ENCODE measurements at regions not wholly inside any gene's neighbourhood (a gene's known extent, or its start where the extent isn't known, plus 50 kb on each side); places are given as distances from the start of the nearest gene placed in this dataset.

DNA sequence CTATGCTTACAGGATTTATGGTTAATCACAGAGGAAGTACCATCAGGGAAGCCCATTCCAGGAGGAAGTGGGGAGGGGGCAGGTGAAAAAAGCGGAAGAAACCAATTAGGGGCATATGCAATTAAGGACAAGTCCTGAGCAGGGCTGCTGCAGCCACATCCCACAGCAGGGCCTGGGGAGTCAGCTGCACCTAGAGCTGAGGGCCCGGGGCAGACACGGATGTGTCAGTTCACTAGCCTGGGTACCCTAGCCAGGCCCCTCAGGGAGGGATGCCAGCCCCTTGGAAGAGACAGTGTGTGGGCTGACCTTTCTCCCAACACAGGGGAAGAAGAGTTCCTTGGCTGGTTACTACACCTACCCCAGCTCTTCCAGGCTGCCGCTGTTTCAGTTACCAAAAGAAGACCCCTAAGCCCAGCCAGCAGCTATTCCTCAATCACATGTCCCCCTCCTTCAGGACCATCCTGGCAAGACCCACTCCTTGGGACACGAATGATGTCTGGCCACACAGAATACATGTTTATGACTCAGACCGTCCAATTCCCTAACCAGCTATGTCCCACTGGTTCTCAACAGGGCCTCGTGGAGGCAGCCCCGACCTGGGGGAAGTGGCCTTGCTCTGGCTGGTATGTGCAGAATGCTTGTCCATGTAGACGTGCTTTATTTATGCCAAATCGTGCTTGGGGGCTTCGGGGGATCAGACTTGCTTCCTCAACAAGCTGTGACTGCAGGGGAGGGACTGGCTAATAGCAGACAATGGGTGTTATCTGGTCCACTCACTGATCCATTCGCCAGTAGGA lies 133.7 kb upstream of the RTL1 start:
- Histone ChIP-seq H3K4me3 (no peak overlapping the region), H3K27ac (no peak overlapping the region), H3K27me3 (no peaks in the 10 kb centered on the region), H3K9me3 (no peaks in the 10 kb centered on the region), H3K36me3 (no peaks in the 10 kb centered on the region), H3K4me1 (no peaks in the 10 kb centered on the region)
- TF ChIP-seq POLR2A (IDR thresholded peaks at IDR 0.05) (no peak), POLR2AphosphoS5 (IDR thresholded peaks at IDR 0.05) (no peak), CTCF (IDR thresholded peaks at IDR 0.05) (no peak), EP300 (IDR thresholded peaks at IDR 0.05) (no peak)
- peak; percentile 38 to 56 for DNase-seq (ENCODE audit: low spot score in 2 of 2)
- WGBS, result 87% methylated on average over 11 of the region's 12 CpGs

- H3K9me3 ChIP-seq, result no peaks in the 10 kb centered on the region
- H3K36me3 ChIP-seq, result no peaks in the 10 kb centered on the region
- H3K4me3 ChIP-seq, result no peak overlapping the region
- DNase-seq (ENCODE audit: low spot score in 2 of 2), result peak in 1 of 2 donors; percentile 28
- H3K27ac ChIP-seq, result no peak overlapping the region
- TF ChIP-seq POLR2A (IDR thresholded peaks at IDR 0.05), result no peak
- no peak for TF ChIP-seq EP300 (IDR thresholded peaks at IDR 0.05)
- no peak for TF ChIP-seq CTCF (IDR thresholded peaks at IDR 0.05)
- no peak for TF ChIP-seq POLR2AphosphoS5 (IDR thresholded peaks at IDR 0.05)
- H3K4me1 ChIP-seq, result no peaks in the 10 kb centered on the region
- 84% methylated on average over 15 of the region's 15 CpGs for WGBS
- H3K27me3 ChIP-seq, result no peaks in the 10 kb centered on the region
Observed at GRCh38 chr14:101039031-101039754, 135.7 kb upstream of the RTL1 start.

DNA sequence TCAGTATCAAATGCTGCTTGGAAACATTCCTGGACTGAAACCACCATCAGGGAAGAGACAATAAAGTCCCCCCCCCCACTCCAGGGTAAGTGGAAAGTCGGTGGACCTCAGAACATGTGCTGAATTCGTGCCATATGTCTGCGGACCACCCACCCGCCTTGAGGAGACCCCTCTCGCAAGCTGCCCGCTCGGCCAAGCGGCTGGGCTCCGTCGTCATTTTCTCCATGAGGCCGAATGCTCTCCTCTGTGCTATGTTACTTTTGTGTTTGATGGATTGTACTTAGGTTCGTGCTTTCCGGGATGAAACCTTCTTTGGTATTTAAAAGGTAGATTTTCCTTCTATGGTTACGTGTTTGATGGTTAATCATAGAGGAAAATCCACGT lies 136.2 kb upstream of the RTL1 start:
- TF ChIP-seq POLR2A (IDR thresholded peaks at IDR 0.05) (no peak), EP300 (IDR thresholded peaks at IDR 0.05) (no peak), POLR2AphosphoS5 (IDR thresholded peaks at IDR 0.05) (no peak), CTCF (IDR thresholded peaks at IDR 0.05) (no peak)
- no peak for DNase-seq (ENCODE audit: low spot score in 2 of 2)
- Histone ChIP-seq H3K4me1 (no peaks in the 10 kb centered on the region), H3K36me3 (no peaks in the 10 kb centered on the region), H3K9me3 (no peaks in the 10 kb centered on the region), H3K27ac (no peak overlapping the region), H3K27me3 (no peaks in the 10 kb centered on the region), H3K4me3 (no peak overlapping the region)
- 86% methylated on average over 15 of the region's 15 CpGs for WGBS

DNA sequence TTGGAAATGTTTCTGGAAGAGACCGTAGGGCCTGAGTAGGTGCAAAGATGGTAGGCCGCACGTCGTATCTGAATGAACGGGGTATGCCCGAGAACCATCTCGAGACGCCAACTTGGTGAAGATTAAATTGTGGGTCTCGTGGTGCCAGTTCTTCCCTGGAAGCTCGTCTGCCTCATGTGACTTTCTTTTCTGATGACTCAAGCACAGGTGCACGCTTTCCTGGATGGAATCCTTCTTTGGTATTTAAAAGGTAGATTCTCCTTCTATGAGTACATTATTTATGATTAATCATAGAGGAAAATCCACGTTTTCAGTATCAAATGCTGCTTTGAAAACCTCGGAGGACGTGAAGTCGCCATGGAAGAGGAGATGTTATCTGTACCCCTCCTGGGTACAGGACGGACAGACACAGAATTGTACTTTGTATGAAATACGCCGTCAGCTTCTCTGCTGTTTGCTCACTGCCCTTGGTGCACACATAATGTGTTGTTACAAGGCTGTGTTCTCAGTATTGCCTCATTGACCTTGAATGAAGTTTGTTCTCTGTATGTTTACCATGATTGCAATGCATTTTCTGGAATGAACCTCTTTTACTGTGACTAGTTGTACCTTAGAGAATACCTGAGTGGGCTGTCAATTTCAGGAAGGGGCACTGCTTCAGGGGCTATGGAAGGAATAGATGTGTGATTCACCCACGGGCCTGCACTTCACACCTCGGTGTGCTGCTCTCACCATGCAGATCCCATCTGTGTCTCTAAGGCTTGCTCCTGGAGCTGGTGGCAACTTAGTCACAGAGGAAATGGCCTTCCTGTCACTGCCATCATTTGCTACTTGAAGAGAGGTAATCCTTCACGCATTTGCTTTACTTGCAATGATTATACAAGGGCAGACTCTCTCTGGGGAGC lies 137.3 kb upstream of the RTL1 start:
- Histone ChIP-seq H3K4me3 (no peak overlapping the region), H3K27ac (no peak overlapping the region), H3K4me1 (no peaks in the 10 kb centered on the region), H3K9me3 (no peaks in the 10 kb centered on the region), H3K27me3 (no peaks in the 10 kb centered on the region), H3K36me3 (no peaks in the 10 kb centered on the region)
- no peak for TF ChIP-seq POLR2A (IDR thresholded peaks at IDR 0.05)
- TF ChIP-seq EP300 (IDR thresholded peaks at IDR 0.05), result no peak
- no peak for TF ChIP-seq CTCF (IDR thresholded peaks at IDR 0.05)
- TF ChIP-seq POLR2AphosphoS5 (IDR thresholded peaks at IDR 0.05), result no peak
- DNase-seq (ENCODE audit: low spot score in 2 of 2), result no peak
- WGBS, result 87% methylated on average over 19 of the region's 21 CpGs

Data from suprapubic skin (tissue), 4 donors.